ENCODE measurements at regions not wholly inside any gene's neighbourhood (a gene's known extent, or its start where the extent isn't known, plus 50 kb on each side); places are given as distances from the start of the nearest gene placed in this dataset.
"Not testable (repeated sequence)": the region's sequence is repeated elsewhere in the genome, so short reads cannot be mapped to it uniquely, and the experiment has no call there.

- FAIRE-seq: no peak
Measured at GRCh38 chr2:107657049-107657448, 169.6 kb upstream of the RGPD4 start.

- FAIRE-seq: no peak
Measured at GRCh38 chr2:107663632-107664031, 163.1 kb upstream of the RGPD4 start.

- FAIRE-seq: no peak
Measured at GRCh38 chr2:107669335-107669734, 157.4 kb upstream of the RGPD4 start.

DNA sequence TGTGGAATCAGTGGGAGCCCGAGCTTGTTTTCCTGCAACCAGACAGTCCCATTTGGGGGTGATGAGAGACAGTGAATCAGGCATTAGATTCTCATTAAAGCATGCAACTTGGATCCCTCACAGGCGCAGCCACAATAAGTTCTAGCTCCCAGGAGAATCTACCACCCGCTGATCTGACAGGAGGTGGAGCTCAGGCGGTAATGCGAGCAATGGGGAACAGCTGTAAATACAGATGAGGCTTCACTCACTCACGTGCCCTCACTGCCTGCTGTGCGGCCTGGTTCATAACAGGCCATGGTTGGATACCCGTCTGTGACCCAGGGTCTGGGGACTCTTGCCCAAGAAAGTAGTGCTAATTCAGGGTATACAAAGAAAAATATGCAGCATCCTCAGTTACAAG, 144.8 kb upstream of the RGPD4 start:
- FAIRE-seq: no peak

DNA sequence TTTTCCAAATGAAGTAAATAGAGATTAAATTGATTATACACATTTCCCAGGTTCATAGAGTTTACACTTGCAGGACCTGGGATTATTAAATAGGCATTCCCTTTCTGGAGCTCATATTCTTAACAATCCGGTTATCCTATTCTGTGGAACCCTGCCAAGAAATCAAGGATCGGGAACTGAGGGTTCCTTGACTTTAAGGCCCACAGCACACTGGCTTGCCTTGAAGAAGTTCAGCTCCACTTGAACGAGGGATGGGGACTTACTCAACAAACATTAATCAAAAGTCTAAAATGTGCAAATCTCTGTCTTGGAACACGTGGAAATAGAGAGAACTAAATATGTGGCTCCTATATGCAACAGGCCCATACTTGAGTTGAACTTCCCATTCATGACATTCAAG, 142.3 kb upstream of the RGPD4 start:
- no peak for FAIRE-seq

DNA sequence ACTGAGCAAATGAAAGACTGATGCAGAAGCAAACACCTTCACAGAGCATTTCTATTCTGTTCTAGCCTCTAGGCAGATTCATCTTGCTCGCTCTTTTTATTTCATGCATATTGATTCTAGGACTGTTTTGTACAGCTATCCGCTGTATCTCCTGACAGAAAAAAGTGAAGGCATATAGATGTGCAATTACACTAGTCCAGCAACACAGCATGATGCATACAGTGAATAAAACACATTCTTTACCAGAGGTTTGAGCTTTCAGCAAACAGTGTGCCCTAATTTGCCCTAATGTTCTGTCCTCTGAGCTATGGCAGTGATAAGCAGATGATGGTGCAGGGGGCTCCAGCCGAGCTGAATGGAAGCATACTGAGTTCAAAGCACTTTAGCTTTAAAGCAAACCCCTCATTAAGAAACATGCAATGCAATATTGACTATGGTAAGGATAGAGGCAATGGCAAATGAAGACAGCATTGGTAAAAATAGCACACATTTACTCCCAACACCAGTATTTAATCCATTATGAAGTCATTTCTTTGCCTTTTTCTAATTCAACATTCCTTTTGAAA, 141.2 kb upstream of the RGPD4 start:
- no peak for FAIRE-seq

- no peak for FAIRE-seq
Measured at GRCh38 chr2:107687073-107687472, 139.6 kb upstream of the RGPD4 start.

GRCh38 chr2:107688135-107688534, 138.6 kb upstream of the RGPD4 start:
- no peak for FAIRE-seq

GRCh38 chr2:107693604-107694003, 133.1 kb upstream of the RGPD4 start:
- no peak for FAIRE-seq

DNA sequence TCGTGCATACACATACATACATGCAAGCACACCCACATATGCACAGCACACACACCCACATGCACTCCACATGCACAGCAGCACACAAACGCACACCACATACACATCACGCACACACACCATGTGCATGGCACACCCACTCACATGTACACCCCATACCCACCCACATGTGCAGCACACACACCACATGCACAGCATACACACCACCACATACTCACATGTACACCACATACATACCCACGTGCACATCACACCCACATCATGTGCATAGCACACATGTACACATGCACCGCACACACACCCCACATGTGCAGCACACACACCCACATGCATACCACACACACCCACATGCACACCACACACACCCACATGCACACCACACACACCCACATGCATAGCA, 132.0 kb upstream of the RGPD4 start:
- no peak for FAIRE-seq

GRCh38 chr2:107697385-107697784, 129.3 kb upstream of the RGPD4 start:
- FAIRE-seq: no peak

DNA sequence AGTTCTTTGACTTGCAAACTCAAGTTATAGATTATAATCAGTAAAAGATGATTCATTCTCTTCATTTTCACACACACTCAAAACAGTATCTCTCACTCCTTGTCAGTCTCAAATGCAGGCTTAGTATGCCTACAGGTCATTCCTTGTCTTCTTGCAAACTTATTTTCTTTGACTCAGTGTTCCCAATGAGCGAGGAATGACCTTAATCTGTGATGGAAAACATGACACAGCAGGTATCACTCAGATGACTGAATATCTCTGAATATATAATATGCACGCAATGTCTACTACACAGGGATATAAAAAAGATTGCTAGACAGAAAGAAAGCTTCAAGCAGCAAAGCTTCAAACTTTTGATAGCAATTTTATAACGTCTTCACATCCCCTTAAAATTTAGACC, 127.8 kb upstream of the RGPD4 start:
- no peak for FAIRE-seq

DNA sequence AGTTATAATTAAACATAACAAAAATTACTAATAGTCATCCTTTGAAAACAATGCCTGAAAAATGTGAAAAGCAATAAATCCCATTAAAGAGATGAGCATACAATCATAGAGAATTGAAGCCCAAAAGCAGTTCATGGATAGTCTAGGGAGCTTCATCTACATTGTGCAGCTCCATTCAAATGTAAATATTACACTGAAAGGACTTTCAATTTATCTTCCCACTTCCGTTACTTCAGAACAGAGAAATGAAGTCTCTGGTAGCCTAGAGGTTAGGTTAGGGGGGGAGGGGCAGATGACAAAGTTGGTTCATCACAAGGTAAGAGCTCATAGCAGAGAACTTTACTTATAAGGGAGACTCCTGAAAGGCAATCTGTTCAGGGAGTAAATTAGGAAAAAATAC, 126.6 kb upstream of the RGPD4 start:
- no peak for FAIRE-seq

- no peak for FAIRE-seq
Measured at GRCh38 chr2:107711941-107712340, 114.8 kb upstream of the RGPD4 start.

- no peak for FAIRE-seq
Measured at GRCh38 chr2:107712857-107713256, 113.8 kb upstream of the RGPD4 start.

GRCh38 chr2:107717661-107718060, 109.0 kb upstream of the RGPD4 start:
- FAIRE-seq: no peak

DNA sequence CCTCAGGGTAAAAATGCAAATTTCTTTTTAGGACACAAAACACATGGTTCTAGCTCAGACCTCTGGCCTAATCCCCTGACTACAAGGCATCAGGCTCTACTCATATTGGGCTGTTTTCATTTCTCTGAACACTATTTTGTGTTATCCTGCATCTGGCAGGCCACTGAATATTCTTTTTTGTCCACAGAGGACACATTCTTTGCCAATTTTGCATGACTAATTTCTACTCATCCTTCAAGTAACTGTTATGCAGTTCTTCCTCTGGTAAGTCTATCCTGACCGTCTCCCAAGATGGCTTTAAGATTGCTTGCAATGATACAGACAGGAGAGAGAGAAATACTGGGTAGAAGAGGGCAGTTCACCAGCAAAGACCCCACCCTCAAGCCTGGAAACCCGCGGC, 107.6 kb upstream of the RGPD4 start:
- FAIRE-seq: no peak

GRCh38 chr2:107719836-107720235, 106.9 kb upstream of the RGPD4 start:
- FAIRE-seq: no peak

- no peak for FAIRE-seq
Measured at GRCh38 chr2:107721178-107721577, 105.5 kb upstream of the RGPD4 start.

DNA sequence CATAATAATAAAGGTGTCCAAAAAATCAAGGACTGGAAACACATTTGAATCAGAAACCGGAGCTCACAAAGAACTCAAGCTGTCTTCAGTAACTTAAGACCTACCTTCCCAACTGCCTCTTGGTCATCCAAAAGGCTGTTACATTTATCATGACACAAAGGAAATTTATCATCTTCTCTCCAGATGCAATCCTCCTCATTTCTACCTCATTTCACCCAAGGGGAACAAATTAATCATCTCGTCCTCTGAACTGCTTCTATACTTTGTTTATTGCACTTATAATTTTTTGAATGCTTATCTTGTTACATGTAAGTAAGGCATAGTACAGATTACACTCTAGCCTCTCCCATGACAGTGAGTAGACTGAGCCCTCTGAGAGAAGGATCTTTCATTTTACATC, 105.1 kb upstream of the RGPD4 start:
- no peak for FAIRE-seq

GRCh38 chr2:107725824-107726223, 100.9 kb upstream of the RGPD4 start:
- FAIRE-seq: not testable (repeated sequence)

- no peak for FAIRE-seq
Measured at GRCh38 chr2:107727318-107727717, 99.4 kb upstream of the RGPD4 start.

- FAIRE-seq: no peak
Measured at GRCh38 chr2:107728586-107728985, 98.1 kb upstream of the RGPD4 start.

GRCh38 chr2:107729440-107729839, 97.3 kb upstream of the RGPD4 start:
- no peak for FAIRE-seq

- FAIRE-seq: no peak
Measured at GRCh38 chr2:107730898-107731297, 95.8 kb upstream of the RGPD4 start.

DNA sequence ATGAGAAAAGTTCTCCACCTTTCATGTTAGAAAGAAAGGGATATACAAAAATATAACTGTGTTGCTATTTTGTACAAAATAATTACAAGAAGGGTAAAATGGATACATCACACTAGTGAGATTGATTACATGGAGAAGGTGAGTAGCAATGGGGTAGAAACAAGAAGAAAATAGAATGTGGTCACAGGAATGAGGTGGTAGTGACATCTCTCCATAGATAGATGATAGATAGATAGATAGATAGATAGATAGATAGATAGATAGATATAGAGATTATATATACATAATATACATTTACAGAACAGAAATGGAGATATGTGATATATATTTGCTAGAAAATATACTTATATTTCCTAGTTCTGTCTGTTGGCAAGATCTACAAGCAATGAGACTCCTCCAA, 95.3 kb upstream of the RGPD4 start:
- no peak for FAIRE-seq

Measured in TTC549 (cell line).